Peyer's patch (tissue), 4 donors: ENCODE measurements at regions not wholly inside any gene's neighbourhood (a gene's known extent, or its start where the extent isn't known, plus 50 kb on each side); places are given as distances from the start of the nearest gene placed in this dataset.
"Not testable (repeated sequence)": the region's sequence is repeated elsewhere in the genome, so short reads cannot be mapped to it uniquely, and the experiment has no call there.

ENCODE experiments used
- POLR2A ChIP-seq, 2 donors: fragments of 450-650 bp; IDR thresholded peaks; one replicate each; pipeline ENCODE4 v1.5.1; 2017; ENCODE audit warnings: antibody characterized with exemption in 2 of 2, mild to moderate bottlenecking in 2 of 2, moderate library complexity in 2 of 2
- TF ChIP-seq, protein P1 (sequence below), 6 experiments: fragments of 450-650 bp in 4 of 6; fragments of 200-600 bp in 2 of 6; sonication (generic) in 1 of 6; IDR thresholded peaks; one replicate each; pipeline ENCODE4 v1.5.1; 2017 to 2019; ENCODE audit warnings: antibody characterized with exemption in 6 of 6, mild to moderate bottlenecking in 3 of 6, moderate library complexity in 1 of 6

DNA sequence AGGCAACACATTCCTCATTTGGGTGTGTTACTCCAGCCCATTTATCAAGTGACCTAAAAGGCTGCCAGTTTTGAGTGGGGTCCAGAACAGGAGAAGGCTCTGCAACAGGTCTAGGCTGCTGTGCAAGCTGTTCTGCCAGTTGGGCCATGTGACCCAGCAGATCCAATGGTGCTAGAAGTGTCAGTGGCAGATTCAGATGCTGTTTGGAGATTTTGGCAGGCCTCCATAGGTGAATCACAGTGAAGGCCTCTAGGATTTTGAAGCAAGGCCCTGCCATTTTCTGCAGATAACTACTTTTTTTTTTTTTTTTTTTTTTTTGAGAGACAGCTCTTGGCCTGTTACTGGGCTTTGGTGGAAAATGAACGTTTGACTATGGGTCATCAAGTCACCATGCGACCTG, 147.5 kb downstream of the GPR37 start:
- TF ChIP-seq, protein P1, sequence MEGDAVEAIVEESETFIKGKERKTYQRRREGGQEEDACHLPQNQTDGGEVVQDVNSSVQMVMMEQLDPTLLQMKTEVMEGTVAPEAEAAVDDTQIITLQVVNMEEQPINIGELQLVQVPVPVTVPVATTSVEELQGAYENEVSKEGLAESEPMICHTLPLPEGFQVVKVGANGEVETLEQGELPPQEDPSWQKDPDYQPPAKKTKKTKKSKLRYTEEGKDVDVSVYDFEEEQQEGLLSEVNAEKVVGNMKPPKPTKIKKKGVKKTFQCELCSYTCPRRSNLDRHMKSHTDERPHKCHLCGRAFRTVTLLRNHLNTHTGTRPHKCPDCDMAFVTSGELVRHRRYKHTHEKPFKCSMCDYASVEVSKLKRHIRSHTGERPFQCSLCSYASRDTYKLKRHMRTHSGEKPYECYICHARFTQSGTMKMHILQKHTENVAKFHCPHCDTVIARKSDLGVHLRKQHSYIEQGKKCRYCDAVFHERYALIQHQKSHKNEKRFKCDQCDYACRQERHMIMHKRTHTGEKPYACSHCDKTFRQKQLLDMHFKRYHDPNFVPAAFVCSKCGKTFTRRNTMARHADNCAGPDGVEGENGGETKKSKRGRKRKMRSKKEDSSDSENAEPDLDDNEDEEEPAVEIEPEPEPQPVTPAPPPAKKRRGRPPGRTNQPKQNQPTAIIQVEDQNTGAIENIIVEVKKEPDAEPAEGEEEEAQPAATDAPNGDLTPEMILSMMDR (IDR thresholded peaks at IDR 0.05): not testable (repeated sequence)
- TF ChIP-seq POLR2A (IDR thresholded peaks at IDR 0.05): not testable (repeated sequence)
